ENCODE measurements at regions not wholly inside any gene's neighbourhood (a gene's known extent, or its start where the extent isn't known, plus 50 kb on each side); places are given as distances from the start of the nearest gene placed in this dataset.

DNA sequence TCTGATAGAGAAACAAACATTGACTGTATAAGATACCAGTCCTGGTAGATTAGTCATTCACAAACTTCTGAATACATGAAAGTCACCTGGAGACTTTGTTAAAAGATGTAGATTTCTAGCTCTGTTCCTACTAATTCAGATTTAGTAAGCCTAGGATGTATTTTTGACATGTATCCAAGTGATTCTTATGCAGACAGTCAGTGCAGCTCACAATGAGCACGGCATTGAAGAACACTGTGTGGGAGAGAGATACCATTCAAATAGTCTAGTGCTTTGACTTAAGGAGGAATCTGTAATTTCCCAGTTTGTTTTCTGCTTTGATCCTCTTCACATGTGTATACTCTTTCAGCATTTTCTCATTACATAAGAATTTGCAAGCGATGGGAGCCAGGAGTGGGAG is 68.7 kb upstream of the STXBP6 start:
- H3K27ac Mint-ChIP-seq = no peak overlapping the region
- no peak overlapping the region for H2AFZ ChIP-seq (ENCODE audit: low read length)
- TF ChIP-seq, protein P1, sequence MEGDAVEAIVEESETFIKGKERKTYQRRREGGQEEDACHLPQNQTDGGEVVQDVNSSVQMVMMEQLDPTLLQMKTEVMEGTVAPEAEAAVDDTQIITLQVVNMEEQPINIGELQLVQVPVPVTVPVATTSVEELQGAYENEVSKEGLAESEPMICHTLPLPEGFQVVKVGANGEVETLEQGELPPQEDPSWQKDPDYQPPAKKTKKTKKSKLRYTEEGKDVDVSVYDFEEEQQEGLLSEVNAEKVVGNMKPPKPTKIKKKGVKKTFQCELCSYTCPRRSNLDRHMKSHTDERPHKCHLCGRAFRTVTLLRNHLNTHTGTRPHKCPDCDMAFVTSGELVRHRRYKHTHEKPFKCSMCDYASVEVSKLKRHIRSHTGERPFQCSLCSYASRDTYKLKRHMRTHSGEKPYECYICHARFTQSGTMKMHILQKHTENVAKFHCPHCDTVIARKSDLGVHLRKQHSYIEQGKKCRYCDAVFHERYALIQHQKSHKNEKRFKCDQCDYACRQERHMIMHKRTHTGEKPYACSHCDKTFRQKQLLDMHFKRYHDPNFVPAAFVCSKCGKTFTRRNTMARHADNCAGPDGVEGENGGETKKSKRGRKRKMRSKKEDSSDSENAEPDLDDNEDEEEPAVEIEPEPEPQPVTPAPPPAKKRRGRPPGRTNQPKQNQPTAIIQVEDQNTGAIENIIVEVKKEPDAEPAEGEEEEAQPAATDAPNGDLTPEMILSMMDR (conservative IDR thresholded peaks at IDR 0.05) = no peak

More for the DNA sequence above, 68.7 kb upstream of the STXBP6 start:
- H3K36me3 Mint-ChIP-seq (ENCODE audit: insufficient read depth in 1 of 3, low read depth in 3 of 3) = no peaks in the 10 kb centered on the region
- H3K79me1 ChIP-seq (ENCODE audit: insufficient read depth, low read depth, low read length, poor library complexity, severe bottlenecking) = no peaks in the 10 kb centered on the region
- H3K9me3 Mint-ChIP-seq = peaks cover 3% of the 10 kb centered on the region in 2 experiments; a peak in 2 of 5 replicates
- peaks cover 0 to 3% of the 10 kb centered on the region in 2 experiments; a peak in 1 of 4 replicates for H3K4me1 Mint-ChIP-seq
- no peak overlapping the region for H2BK5ac ChIP-seq (ENCODE audit: insufficient read length, low read length)
- no peak overlapping the region for H2BK12ac ChIP-seq (ENCODE audit: insufficient read length, low read depth, low read length)
- H3K4me1 ChIP-seq (ENCODE audit: insufficient read depth, low read length) = no peaks in the 10 kb centered on the region
- DNase-seq = no peak
- H3K27me3 Mint-ChIP-seq (ENCODE audit: low read depth) = no peaks in the 10 kb centered on the region
- H3K27ac ChIP-seq (ENCODE audit: insufficient read length, low read depth, low read length) = no peak overlapping the region
- no peaks in the 10 kb centered on the region for H3K27me3 ChIP-seq (ENCODE audit: insufficient read depth, low read length)
- H4K5ac ChIP-seq (ENCODE audit: insufficient read length, low read depth, low read length) = no peak overlapping the region
- no CpG with 5 or more reads among the region's 2 CpGs for WGBS (ENCODE audit: extremely low coverage, insufficient read length, low lambda C conversion rate)
- H2BK120ac ChIP-seq (ENCODE audit: low read depth, low read length, poor library complexity, severe bottlenecking) = no peak overlapping the region
- H2AK5ac ChIP-seq (ENCODE audit: insufficient read length, low read length) = no peak overlapping the region
- H2BK20ac ChIP-seq (ENCODE audit: low read depth, low read length, poor library complexity, severe bottlenecking) = no peak overlapping the region
- no peak overlapping the region for H4K91ac ChIP-seq (ENCODE audit: insufficient read length, low read depth, low read length)
- H3K4me2 ChIP-seq (ENCODE audit: insufficient read depth, insufficient read length, low read length) = no peak overlapping the region
- H3K23ac ChIP-seq (ENCODE audit: insufficient read length, low read depth, low read length) = no peak overlapping the region
- H3K23me2 ChIP-seq (ENCODE audit: insufficient read length, low read depth, low read length, poor library complexity, severe bottlenecking) = no peaks in the 10 kb centered on the region
- no peak overlapping the region for H3K4ac ChIP-seq (ENCODE audit: low read depth, low read length)
- no peak overlapping the region for H3K14ac ChIP-seq (ENCODE audit: insufficient read depth, low read length)
- H3T11ph ChIP-seq (ENCODE audit: low read length) = no peak overlapping the region
- no peaks in the 10 kb centered on the region for H3K79me2 ChIP-seq (ENCODE audit: insufficient read depth, low read length)
- H3K9ac ChIP-seq (ENCODE audit: extremely low read depth, insufficient read length, low read length) = no peak overlapping the region
- no peaks in the 10 kb centered on the region for H4K20me1 ChIP-seq (ENCODE audit: control insufficient read depth, insufficient read depth, insufficient read length)
- H3K18ac ChIP-seq (ENCODE audit: insufficient read length, low read depth, low read length) = no peak overlapping the region
- no peak overlapping the region for H3K56ac ChIP-seq (ENCODE audit: insufficient read length, low read depth, low read length)
- no peaks in the 10 kb centered on the region for H3K9me3 ChIP-seq (ENCODE audit: control insufficient read depth, low read depth, low read length)
- H4K8ac ChIP-seq (replicated peaks; ENCODE audit: insufficient read length, low read depth, low read length) = no peak overlapping the region
- H3K4me3 Mint-ChIP-seq = no peak overlapping the region
- H2BK15ac ChIP-seq (ENCODE audit: low read depth, low read length) = no peak overlapping the region
